Adrenal gland (tissue), 5 donors: ENCODE measurements at regions not wholly inside any gene's neighbourhood (a gene's known extent, or its start where the extent isn't known, plus 50 kb on each side); places are given as distances from the start of the nearest gene placed in this dataset.

Experiments
- CTCF ChIP-seq, 6 experiments: fragments of 450-650 bp in 4 of 6; fragments of 200-600 bp in 2 of 6; sonication (generic) in 1 of 6; IDR thresholded peaks; 1 replicate in 5 of 6; 2 replicates in 1 of 6; pipeline versions ENCODE4 v1.5.1 to v1.8.0; 2016 to 2021; ENCODE audit warnings: antibody characterized with exemption in 6 of 6, mild to moderate bottlenecking in 2 of 6, moderate library complexity in 1 of 6
- POLR2A ChIP-seq, 2 donors: fragments of 450-650 bp; IDR thresholded peaks; one replicate each; pipeline ENCODE4 v1.6.1; 2017; ENCODE audit warnings: antibody characterized with exemption in 2 of 2, mild to moderate bottlenecking in 2 of 2, moderate library complexity in 1 of 2
- donor health status: DM: no; HTN: no; CAD: no.

- TF ChIP-seq CTCF (IDR thresholded peaks at IDR 0.05) (no peak), POLR2A (IDR thresholded peaks at IDR 0.05) (no peak)
Measured at GRCh38 chr18:51340332-51340731, 142.9 kb upstream of the MEX3C start.
